MM.1S (cell line): ENCODE measurements at regions not wholly inside any gene's neighbourhood (a gene's known extent, or its start where the extent isn't known, plus 50 kb on each side); places are given as distances from the start of the nearest gene placed in this dataset.

Experiments
- EZH2 ChIP-seq: fragments of 300-600 bp; sonication (generic); optimal IDR thresholded peaks from 2 replicates; pipeline ENCODE3; 2017; ENCODE audit warnings: low read depth, mild to moderate bottlenecking, antibody characterized with exemption, low read length, mixed read lengths
- EZH2phosphoT487 ChIP-seq: fragments of 300-600 bp; sonication (generic); IDR thresholded peaks from 2 replicates; pipeline ENCODE4 v1.6.1; 2018; ENCODE audit warnings: antibody characterized with exemption, low read length
- TF ChIP-seq, protein P1 (sequence below): fragments of 300-600 bp; sonication (generic); IDR thresholded peaks from 2 replicates; pipeline ENCODE4 v1.5.1; 2016; ENCODE audit warnings: antibody characterized with exemption, low read length, mixed read lengths

- TF ChIP-seq, protein P1, sequence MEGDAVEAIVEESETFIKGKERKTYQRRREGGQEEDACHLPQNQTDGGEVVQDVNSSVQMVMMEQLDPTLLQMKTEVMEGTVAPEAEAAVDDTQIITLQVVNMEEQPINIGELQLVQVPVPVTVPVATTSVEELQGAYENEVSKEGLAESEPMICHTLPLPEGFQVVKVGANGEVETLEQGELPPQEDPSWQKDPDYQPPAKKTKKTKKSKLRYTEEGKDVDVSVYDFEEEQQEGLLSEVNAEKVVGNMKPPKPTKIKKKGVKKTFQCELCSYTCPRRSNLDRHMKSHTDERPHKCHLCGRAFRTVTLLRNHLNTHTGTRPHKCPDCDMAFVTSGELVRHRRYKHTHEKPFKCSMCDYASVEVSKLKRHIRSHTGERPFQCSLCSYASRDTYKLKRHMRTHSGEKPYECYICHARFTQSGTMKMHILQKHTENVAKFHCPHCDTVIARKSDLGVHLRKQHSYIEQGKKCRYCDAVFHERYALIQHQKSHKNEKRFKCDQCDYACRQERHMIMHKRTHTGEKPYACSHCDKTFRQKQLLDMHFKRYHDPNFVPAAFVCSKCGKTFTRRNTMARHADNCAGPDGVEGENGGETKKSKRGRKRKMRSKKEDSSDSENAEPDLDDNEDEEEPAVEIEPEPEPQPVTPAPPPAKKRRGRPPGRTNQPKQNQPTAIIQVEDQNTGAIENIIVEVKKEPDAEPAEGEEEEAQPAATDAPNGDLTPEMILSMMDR, result no peak
- TF ChIP-seq EZH2phosphoT487, result no peak
- TF ChIP-seq EZH2, result no peak
Measured at GRCh38 chr17:11151818-11152425, 89.1 kb upstream of the SHISA6 start.
